ENCODE measurements at regions not wholly inside any gene's neighbourhood (a gene's known extent, or its start where the extent isn't known, plus 50 kb on each side); places are given as distances from the start of the nearest gene placed in this dataset.

DNA sequence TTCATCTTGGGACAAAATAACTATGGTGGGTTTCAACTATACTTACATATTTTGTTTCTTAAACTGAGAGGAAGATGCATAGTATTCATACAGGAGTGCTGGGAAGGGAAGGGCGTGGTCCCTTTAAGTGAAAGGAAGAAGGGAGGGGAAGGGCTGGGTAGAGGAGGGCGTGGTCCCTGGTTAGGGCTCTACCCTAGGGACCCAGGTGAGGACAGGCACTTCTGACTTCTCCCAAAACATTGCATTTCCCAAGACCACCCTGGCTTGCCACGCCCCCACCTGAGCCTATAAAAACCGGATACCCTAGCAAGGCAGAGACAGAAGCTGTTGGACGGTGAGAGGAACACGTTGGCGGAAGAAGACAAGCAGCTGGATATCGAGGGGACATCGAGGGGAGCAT is 157.6 kb upstream of the PLXNA4 start:
- DNase-seq (ENCODE audit: low spot score): no peak

DNA sequence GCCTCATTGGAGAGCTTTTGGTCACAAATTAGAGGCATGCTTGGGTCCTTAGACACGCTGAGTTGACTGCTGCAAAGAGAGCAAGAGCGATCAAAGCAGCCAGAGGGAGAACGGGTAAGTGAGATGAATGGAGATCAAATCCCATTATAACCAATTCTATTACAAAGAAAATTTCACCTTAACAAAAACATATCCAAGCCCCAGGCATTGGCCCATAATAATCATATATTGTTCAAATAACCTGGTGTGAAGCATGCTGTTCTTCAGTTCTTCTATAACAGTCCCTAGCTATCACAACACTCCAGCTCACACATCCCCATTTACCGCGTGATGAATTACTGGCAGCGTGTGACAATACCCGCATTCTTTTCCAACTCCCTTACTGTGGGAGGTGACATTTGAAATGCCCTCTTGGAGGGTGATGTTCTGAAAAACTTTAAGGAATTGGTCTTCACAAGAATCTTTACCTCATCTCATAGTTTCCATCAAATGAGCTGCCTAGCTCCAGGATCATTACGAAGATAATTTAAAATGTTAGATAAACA is 156.1 kb upstream of the PLXNA4 start:
- DNase-seq (ENCODE audit: low spot score): no peak

DNA sequence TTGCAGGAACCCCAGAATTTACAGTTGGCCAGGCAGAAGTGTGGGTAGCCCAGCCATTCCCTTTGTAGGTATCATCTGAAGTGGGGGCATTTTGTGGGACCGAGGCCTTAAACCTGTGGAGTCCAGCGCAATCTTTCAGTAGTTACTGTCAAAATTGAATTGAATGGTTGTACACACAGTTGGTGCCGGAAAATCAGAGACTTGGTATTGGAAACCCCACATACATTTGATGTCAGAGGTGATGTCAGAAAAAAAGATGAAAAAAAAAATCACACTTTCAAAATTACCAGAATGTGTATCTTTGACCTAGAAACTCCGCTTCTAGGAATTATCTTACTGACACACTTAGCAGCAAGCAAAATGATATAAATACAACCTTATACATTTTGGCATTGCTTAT is 153.8 kb upstream of the PLXNA4 start:
- no peak for DNase-seq (ENCODE audit: low spot score)

DNA sequence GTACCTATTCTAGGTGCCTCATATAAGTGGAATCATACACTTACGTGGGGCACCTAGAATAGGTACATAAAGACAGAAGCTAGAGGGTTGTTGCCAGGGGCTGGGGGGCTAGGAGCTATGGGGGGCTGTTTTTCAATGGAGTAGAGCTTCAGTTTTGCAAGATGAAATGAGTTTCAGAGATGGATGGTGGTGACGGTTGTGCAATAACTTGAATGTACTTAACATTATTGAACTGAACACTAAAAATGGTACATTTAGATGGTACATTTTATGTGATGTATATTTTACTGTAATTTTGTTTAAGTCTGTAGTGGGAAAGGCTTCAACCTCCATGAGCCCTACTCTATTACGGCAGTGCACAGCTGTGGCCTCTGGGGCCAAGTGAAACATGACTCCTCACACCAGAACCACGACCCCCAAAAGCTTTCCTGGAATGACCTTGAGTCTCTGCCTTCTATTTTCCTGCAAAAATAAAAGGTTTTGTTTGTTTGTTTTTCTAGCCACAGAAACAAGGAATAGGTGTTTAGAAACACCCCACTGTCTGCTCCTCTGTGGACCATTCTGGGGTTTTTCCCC is 147.3 kb upstream of the PLXNA4 start:
- DNase-seq (ENCODE audit: low spot score): no peak

DNA sequence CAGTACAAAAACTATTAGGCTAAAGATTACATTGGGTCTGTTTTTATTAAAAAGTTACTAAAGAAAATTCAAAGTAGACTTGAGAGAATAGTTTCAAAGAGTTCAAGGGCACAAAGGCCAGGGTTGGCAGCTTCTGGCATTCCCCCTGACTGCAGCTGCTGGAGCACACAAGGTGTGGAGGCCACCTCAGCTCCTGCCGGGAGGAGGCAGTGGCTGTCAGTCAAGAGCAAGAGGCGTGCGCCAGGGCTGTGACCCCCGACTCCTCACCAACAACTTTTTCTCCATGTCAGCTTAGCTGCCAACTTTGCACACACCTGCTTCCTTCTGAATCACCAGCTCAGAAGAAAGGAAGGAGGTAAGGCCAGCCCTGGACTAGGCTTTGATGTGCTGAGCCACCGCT is 144.6 kb upstream of the PLXNA4 start:
- no peak for DNase-seq (ENCODE audit: low spot score)

DNA sequence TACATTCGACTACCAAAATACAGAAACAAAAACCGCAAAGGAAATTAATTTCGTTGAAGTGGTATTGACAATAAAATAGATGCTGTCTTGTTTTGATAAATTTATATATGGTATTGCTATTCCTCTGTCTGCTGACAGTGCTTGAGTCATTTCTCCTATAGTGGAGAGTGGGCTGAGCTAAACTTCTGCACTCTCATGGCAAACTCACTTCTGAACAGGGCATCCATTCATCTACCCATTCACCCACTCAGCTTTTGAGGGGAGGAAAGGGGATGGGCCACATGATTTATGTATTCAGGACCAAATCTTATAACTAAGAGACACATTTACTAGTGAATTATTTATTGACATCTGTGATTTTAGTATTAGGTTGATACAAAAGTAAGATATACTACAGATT is 137.6 kb upstream of the PLXNA4 start:
- no peak for DNase-seq (ENCODE audit: low spot score)

DNA sequence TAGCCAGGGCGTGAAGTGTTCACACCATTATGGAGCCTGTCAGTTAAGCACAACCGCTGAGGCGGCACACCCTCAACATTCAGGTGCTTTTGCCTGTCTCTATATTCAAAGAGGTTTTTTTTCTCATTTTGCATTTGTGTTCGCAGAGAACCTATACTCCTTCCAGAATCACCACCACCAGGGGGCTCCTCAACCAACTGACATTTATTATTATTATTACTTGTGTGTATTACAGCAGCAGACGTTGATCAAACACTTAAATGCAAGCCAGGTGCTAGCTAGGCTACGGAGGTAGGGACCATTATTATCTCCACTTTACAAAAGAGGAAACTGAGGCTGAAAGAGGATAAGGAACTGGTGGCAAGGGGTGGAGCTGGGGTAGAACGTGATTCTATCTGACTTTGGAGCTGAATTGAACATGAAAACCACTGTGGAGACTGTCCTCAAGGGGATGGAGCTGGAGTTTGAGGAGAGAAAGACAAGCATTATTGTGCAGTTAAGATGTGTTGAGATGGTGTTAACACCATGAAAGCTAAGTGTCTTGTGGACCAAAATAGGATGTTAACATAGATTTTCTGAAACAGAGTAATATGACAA is 133.8 kb upstream of the PLXNA4 start:
- DNase-seq (ENCODE audit: low spot score): no peak

DNA sequence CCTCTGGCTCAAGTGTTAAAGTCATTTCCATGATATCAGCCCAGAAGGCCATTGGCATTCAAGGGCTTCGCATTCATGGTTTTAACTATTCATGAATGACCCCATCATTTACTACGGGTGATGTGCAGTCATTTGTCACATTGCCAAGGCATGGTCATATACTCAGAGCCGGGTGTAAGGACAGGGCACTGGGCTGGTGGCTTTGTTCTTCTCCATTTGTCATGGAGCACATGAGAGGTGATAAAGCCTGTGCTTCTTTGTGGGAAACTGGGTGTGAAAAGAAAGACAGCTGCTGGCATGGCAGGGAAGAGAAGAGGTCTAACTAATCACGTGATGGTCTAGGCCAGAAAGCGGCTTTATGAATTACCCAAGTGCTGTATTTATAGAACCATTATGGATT is 132.2 kb upstream of the PLXNA4 start:
- DNase-seq (ENCODE audit: low spot score): no peak

DNA sequence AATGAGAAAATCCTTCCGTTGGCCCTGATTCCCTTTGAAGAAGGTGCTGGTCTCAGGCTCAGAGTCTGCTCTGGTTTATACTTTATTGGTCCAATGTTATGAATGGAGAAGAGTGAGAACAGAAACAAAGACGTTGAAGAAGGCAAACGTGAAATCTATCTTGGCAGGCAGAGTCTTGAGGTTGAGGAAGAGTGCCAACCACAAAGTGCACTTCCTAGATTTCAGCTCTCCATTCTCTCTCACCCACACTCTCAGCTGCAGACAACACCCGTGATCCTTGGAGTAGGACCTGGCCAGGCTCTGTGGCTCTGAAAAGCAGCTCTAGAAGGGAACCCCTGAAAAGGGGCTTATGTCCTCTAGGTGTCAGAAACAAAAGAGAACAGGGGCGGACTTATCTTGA is 128.9 kb upstream of the PLXNA4 start:
- no peak for DNase-seq (ENCODE audit: low spot score)

DNA sequence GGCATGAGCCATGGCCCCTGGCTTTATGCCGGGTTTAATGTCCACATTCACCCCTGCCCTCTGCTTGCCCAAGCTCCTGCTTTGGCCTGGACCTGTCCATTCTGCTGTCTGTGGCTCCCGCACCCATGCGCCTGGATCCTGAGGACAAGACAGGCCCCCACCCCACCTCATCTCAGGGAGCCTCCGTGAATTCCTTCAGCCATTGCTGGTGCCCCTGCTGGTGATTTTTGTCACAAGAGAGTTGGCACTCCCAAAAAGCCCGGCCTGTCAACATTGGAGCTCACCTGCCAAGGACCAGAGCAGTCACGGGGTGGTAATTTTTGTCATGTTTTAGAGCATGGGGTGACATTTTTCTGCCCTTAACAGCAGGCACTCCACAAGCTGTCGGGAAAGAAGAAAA is 127.5 kb upstream of the PLXNA4 start:
- DNase-seq (ENCODE audit: low spot score): peak; percentile 55

DNA sequence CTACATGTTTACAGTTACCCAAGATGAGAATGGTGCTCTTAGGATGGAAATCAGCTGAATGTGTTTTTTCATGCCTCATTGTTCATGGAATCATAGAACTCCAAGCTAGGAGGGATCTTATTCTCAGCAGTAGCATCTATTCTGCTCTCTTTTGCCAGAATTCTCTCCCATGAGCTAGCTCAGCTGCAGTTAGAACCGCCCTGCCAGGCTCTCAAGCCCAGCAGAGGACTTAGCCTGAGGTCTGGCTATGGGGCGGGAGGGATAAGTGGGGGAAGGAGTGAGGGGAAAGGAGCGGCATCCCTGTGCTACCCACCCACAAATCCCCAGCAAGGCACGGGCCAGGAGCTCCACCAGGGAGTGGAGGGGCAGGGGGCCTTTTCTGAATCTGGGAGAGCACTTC is 120.7 kb upstream of the PLXNA4 start:
- no peak for DNase-seq (ENCODE audit: low spot score)

DNA sequence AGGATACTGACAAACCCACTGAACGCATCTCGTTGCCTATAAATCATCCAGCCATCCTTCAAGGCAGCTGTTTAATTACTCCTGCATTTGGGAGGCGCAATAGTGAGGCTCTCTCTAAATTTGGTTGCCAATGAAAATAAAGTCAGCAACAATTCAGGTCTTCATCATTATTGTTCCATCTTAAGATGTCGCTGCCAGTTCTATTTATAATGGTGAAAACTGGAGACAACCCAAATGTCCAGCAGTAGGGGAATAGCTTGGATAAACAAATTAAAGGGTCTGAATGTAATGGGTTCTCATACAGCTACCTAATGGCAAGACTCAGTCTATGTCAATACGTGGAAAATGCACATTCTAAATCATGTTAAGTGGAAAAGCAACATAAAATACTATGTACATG is 120.1 kb upstream of the PLXNA4 start:
- DNase-seq (ENCODE audit: low spot score): no peak

DNA sequence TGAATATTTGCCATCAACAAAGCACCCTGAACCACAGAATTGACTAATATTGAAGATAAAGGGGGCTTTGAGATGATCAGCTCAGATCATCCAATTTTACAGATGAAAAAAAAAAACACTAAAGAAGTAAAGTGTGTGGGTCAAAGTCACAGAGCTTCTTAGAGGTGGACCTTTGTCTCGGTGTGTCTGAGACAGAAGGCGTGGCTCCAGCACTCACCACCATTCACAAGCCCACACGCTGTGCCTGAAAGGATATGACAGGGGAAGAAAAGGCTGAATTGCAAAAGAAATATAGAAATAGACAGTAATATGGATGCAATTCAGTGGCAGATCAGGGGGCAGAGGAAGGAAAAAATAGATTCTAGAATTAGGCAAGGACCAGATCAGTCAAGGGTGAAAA is 114.9 kb upstream of the PLXNA4 start:
- DNase-seq (ENCODE audit: low spot score): no peak

DNA sequence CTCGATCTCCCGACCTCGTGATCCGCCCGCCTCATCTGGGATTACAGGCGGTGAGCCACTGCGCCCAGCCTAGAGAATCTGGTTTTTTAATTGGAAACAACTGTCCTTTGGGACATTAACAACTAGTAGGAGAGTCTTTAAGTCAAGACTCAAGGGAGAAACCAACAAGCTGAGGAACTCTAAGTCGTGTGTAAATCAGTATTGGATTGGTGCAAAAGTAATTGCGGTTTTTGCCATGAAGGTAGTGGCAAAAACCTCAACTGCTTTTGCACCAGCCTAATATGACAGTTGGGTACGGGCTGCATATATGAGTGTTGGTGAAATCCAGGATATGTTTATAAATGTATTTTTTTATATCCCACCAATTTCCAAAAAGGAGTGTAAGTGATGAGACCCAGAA is 113.9 kb upstream of the PLXNA4 start:
- no peak for DNase-seq (ENCODE audit: low spot score)

DNA sequence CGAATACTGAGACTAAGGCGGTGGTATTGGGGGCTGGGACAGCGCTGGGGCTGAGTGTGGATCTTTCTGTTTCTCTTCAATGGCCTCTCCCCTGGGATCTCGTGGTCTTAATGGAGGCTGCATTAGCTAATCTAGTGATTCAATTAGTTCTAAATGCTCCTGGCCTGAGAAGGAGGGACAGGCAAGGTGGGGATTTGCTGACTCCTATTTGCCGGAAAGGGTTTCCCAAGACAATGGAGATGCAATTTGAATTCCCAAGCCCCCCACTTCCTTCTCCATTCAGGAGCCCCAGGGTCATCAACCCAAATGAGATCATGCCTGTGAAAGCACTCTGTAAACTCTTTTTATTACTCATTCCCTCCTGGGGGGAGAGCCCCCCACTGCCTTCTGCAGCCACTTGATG is 111.7 kb upstream of the PLXNA4 start:
- DNase-seq (ENCODE audit: low spot score): peak; percentile 31

DNA sequence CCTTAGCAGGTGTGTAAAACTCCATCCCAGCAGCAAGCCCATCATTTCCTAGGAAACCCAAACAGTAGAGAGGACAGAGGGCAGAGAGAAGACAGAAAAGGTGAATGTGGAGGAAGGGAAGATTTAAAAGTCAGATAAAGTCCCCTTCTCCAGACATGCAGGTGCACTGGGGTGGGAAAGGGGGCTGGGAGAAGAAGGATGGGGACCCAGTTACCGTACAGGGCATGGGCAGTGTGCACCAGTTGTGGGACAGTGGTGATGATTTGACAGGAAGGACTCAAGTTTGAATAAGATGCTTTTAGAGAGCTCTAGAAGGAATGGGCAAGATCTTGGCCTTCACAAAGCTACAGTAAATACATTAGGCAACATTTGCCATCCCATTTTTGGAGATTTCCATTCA is 110.7 kb upstream of the PLXNA4 start:
- DNase-seq (ENCODE audit: low spot score): no peak

DNA sequence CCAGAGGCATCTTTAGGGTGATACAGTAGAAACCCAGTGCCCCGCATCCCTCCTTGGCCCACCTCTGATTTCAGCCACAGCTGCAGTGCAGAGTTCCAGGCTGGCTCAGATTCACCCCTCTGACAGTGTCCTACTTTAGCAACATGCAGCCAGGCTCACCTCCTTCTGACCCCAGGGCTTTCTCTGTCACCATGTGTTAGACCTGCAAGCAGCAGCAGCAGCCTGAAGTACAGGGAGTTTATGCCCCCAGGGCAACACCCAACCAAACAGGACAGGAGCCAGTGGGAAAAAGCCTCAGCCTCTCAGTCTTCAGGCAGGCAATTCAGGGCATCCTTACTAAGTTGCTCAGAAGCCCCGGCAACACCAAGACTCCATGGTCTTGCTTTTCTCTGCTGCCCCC is 109.0 kb upstream of the PLXNA4 start:
- no peak for DNase-seq (ENCODE audit: low spot score)

DNA sequence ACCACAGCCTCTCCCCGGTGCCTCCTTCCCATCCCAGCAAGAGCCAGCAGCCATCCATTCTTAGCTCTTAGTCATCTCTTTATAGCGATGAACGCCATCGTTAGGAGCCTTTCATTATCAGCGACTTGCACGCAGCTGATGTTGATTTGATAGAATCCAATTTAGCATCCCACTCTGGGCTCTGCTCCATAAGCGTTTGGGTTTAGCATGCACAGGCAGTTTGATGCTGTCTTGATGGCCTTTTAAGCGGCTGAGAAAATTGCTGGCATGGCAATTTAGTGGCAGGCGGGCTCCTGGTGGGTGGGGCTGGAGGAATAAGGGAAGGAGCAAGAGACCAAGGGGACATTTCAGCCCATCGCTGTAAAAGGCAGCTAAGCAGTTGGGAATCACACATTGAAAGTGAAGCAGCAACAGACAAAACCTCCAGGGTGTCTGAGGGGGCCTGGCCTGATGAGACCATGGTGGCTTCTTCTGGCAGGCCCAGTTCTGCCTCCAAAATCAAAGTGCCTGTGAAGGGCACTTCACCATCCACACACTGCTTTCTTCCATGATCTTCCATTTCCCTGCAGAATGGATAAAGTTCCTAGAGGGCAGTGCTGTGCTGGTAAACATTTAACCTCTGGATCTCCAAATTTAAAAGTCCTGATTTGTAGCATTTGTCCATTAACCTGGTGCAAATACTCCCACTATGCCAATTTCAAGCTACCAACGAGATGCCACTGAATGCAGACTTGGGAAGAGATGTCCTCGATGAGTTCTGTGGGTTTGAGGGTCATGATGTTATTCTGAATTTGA is 107.8 kb upstream of the PLXNA4 start:
- DNase-seq (ENCODE audit: low spot score): no peak

DNA sequence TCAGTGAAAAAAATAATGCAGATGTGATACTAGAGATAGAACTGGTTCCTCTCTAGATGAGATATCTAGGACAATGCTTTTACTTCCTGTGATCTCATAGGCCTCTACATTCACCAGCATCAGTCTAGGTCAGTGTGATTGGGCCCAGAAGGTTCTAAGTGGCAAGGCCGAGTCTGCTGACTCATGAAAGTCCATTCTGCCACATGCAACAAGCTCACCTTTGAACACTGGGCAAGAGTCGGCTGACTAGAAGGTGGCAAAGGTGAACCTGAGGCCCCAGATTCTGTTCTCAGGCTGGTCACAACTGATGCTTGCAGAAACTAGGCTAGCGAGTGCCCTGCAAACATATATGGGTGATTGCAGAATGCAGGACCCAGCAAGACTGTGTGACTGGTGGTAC is 105.7 kb upstream of the PLXNA4 start:
- DNase-seq (ENCODE audit: low spot score): no peak

DNA sequence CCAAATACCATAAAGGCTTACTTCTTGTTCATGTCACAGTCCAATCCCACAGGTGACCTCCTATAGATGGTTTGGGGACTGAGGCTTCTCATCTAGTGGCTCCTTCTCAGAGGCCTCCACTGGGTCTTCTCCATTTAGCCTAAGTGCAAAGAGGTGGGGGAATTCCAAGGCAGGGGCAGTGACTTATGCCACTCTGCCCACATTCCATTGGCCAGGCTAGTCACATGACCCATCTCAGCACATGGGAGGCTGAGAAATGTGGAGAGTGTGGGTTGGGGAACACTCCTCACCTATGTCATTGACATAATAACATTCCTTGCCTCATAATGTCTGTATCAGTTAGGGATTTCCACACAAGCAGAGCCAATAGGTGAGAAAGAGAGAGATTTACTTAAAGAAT is 104.3 kb upstream of the PLXNA4 start:
- no peak for DNase-seq (ENCODE audit: low spot score)

DNA sequence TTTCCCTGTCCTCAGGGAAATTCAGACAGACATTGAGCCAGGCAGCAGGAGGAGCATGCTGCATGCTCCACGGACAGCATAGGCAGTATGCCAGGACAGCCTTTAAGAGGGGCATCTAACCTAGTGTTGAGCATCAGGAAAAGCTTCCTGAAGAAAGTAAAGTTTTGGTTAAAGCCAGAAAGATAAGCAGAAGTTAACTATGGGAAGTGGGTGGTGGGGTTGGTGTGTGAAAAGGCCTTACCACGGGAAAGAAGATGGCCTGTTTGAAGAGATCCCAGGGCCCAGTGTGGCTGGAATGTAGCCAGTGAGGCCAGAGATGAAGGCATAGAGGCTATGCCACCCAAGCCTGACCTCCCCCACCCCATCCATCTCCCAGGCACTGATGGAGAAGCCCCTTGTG is 102.4 kb upstream of the PLXNA4 start:
- no peak for DNase-seq (ENCODE audit: low spot score)

DNA sequence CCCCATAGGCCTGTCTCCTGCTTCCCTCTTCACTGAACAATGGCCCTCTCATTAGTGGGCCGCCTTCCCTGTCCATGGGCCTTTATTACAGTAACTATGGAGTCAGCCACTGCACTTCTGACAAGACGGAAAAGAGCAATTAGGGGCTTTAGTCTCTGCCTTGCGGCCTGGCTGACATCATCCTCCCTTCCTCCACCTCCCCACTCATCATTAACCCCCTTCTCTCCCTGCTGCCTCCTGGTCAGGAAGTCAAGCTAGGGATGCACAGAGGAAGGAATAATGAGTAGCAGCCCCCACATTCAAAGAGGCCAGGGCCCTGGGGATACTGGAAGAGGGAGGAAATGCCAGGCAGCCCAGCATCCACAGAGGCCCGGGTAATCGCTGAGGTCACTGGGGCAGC is 101.6 kb upstream of the PLXNA4 start:
- DNase-seq (ENCODE audit: low spot score): no peak

DNA sequence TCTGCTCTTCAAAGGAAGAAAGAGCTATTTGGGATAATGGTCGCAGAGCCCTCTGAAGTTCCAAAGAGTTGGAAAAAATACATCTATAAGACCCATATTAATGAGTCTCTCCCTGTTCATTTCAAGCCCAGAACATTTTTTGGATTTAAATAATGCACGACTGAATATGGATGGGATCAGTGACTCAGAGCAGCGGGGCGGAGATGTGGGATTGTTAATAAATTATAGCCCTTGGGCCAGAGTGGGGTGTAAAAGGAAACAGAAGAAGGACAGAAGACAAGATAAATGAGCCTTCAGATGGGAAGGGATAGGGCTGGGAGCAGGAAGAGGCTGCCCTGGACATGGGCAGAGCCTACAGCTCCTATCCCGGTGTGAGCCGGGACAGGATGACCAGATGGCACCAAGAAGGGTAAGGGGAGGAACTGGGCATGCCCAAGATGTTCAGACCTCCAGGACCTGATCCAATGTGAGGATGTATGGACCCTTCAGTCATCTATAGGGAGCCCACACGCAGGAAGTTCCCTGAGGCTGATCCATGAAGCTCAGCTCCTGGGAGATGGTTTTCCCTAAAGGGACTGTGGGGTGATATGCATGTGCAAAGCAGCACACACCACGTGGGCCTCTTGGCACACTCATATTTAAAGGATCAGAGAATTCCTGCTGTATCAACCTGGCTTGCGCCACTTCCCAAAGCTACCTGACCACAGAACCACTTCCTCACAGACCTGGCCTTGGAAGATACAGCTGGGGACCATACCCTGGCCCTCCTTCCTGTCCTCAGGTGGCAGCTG is 96.1 kb upstream of the PLXNA4 start:
- no peak for DNase-seq (ENCODE audit: low spot score)

Measured in iPS-NIHi11 (cell line).